MG63 (cell line): ENCODE measurements at regions not wholly inside any gene's neighbourhood (a gene's known extent, or its start where the extent isn't known, plus 50 kb on each side); places are given as distances from the start of the nearest gene placed in this dataset.

Experiments used
- DNase-seq: peaks from one replicate; pipeline ENCODE4 v3.0.0-alpha.2; 2020
- H3K27me3 ChIP-seq: fragments of 250-450 bp; sonication (Bioruptor Pico); 2 replicates; pipeline ENCODE4 v1.5.1; 2020; ENCODE audit warnings: mild to moderate bottlenecking, moderate library complexity
- H3K36me3 ChIP-seq: fragments of 250-450 bp; sonication (Bioruptor Pico); 2 replicates; pipeline ENCODE4 v1.5.1; 2020; ENCODE audit warnings: mild to moderate bottlenecking, moderate library complexity
- H3K4me3 ChIP-seq: fragments of 250-450 bp; sonication (Bioruptor Pico); 2 replicates; pipeline ENCODE4 v1.5.1; 2020; ENCODE audit warnings: mild to moderate bottlenecking, moderate library complexity
- H3K9me3 ChIP-seq: fragments of 250-450 bp; sonication (Bioruptor Pico); 2 replicates; pipeline ENCODE4 v1.5.1; 2020; ENCODE audit warnings: mild to moderate bottlenecking, moderate library complexity

GRCh38 chr6:125509477-125509876, 207.7 kb upstream of the HDDC2 start:
- Histone ChIP-seq H3K4me3 (no peak overlapping the region), H3K9me3 (no peaks in the 10 kb centered on the region), H3K36me3 (no peaks in the 10 kb centered on the region), H3K27me3 (no peaks in the 10 kb centered on the region)
- no peak for DNase-seq

GRCh38 chr6:125510405-125510804, 208.6 kb upstream of the HDDC2 start:
- H3K36me3 ChIP-seq: no peaks in the 10 kb centered on the region
- DNase-seq: no peak
- H3K27me3 ChIP-seq: no peaks in the 10 kb centered on the region
- no peak overlapping the region for H3K4me3 ChIP-seq
- H3K9me3 ChIP-seq: no peaks in the 10 kb centered on the region

- H3K9me3 ChIP-seq: no peaks in the 10 kb centered on the region
- no peaks in the 10 kb centered on the region for H3K27me3 ChIP-seq
- DNase-seq: peak; percentile 17
- no peak overlapping the region for H3K4me3 ChIP-seq
- H3K36me3 ChIP-seq: no peaks in the 10 kb centered on the region
Observed at GRCh38 chr6:125511809-125512396, 210.1 kb upstream of the HDDC2 start.

- DNase-seq: no peak
Observed at GRCh38 chr6:125512621-125513020, 210.9 kb upstream of the HDDC2 start.

GRCh38 chr6:125513978-125514377, 212.2 kb upstream of the HDDC2 start:
- DNase-seq: no peak
- no peaks in the 10 kb centered on the region for H3K9me3 ChIP-seq

More at GRCh38 chr6:125512621-125513020, 210.9 kb upstream of the HDDC2 start:
- H3K4me3 ChIP-seq: no peak overlapping the region
- H3K9me3 ChIP-seq: no peaks in the 10 kb centered on the region
- H3K27me3 ChIP-seq: no peaks in the 10 kb centered on the region
- H3K36me3 ChIP-seq: no peaks in the 10 kb centered on the region

GRCh38 chr6:125516644-125517043, 214.9 kb upstream of the HDDC2 start:
- H3K4me3 ChIP-seq: no peak overlapping the region
- H3K36me3 ChIP-seq: no peaks in the 10 kb centered on the region
- H3K27me3 ChIP-seq: no peaks in the 10 kb centered on the region
- H3K9me3 ChIP-seq: no peaks in the 10 kb centered on the region
- DNase-seq: no peak

More at GRCh38 chr6:125513978-125514377, 212.2 kb upstream of the HDDC2 start:
- no peaks in the 10 kb centered on the region for H3K27me3 ChIP-seq
- H3K36me3 ChIP-seq: no peaks in the 10 kb centered on the region
- H3K4me3 ChIP-seq: no peak overlapping the region

- no peaks in the 10 kb centered on the region for H3K9me3 ChIP-seq
- H3K27me3 ChIP-seq: no peaks in the 10 kb centered on the region
- H3K4me3 ChIP-seq: no peak overlapping the region
- DNase-seq: no peak
- H3K36me3 ChIP-seq: no peaks in the 10 kb centered on the region
Observed at GRCh38 chr6:125519367-125519766, 217.6 kb upstream of the HDDC2 start.

- Histone ChIP-seq H3K27me3 (no peaks in the 10 kb centered on the region), H3K36me3 (no peaks in the 10 kb centered on the region), H3K9me3 (no peaks in the 10 kb centered on the region), H3K4me3 (no peak overlapping the region)
- no peak for DNase-seq
Observed at GRCh38 chr6:125524356-125524755, 222.6 kb upstream of the HDDC2 start.

GRCh38 chr6:125526007-125526720, 223.3 kb upstream of the HEY2 start:
- no peaks in the 10 kb centered on the region for H3K27me3 ChIP-seq
- no peaks in the 10 kb centered on the region for H3K36me3 ChIP-seq
- no peaks in the 10 kb centered on the region for H3K9me3 ChIP-seq
- no peak overlapping the region for H3K4me3 ChIP-seq
- DNase-seq: no peak

GRCh38 chr6:125528621-125529041, 220.8 kb upstream of the HEY2 start:
- DNase-seq: no peak
- Histone ChIP-seq H3K9me3 (no peaks in the 10 kb centered on the region), H3K36me3 (no peaks in the 10 kb centered on the region), H3K4me3 (no peak overlapping the region), H3K27me3 (peaks cover 2% of the 10 kb centered on the region; the same call in 1 of the 2 replicates)

GRCh38 chr6:125529061-125529460, 220.4 kb upstream of the HEY2 start:
- DNase-seq: no peak
- Histone ChIP-seq H3K9me3 (no peaks in the 10 kb centered on the region), H3K36me3 (no peaks in the 10 kb centered on the region), H3K4me3 (no peak overlapping the region), H3K27me3 (peaks cover 2% of the 10 kb centered on the region; the same call in 1 of the 2 replicates)

GRCh38 chr6:125533710-125534397, 215.6 kb upstream of the HEY2 start:
- no peak overlapping the region for H3K4me3 ChIP-seq

GRCh38 chr6:125534430-125535263, 214.8 kb upstream of the HEY2 start:
- no peaks in the 10 kb centered on the region for H3K9me3 ChIP-seq
- no peak for DNase-seq
- H3K4me3 ChIP-seq: no peak overlapping the region

More at GRCh38 chr6:125533710-125534397, 215.6 kb upstream of the HEY2 start:
- H3K27me3 ChIP-seq: peaks cover 2% of the 10 kb centered on the region; the same call in 1 of the 2 replicates
- no peak for DNase-seq
- no peaks in the 10 kb centered on the region for H3K36me3 ChIP-seq
- H3K9me3 ChIP-seq: no peaks in the 10 kb centered on the region

GRCh38 chr6:125537090-125537489, 212.3 kb upstream of the HEY2 start:
- H3K9me3 ChIP-seq: no peaks in the 10 kb centered on the region
- no peaks in the 10 kb centered on the region for H3K36me3 ChIP-seq
- no peak for DNase-seq
- no peaks in the 10 kb centered on the region; the same call in 1 of the 2 replicates for H3K27me3 ChIP-seq
- no peak overlapping the region for H3K4me3 ChIP-seq

More at GRCh38 chr6:125534430-125535263, 214.8 kb upstream of the HEY2 start:
- Histone ChIP-seq H3K36me3 (no peaks in the 10 kb centered on the region), H3K27me3 (peaks cover 2% of the 10 kb centered on the region; the same call in 1 of the 2 replicates)

- DNase-seq: no peak
- Histone ChIP-seq H3K4me3 (no peak overlapping the region), H3K9me3 (no peaks in the 10 kb centered on the region), H3K36me3 (no peaks in the 10 kb centered on the region), H3K27me3 (no peaks in the 10 kb centered on the region)
Observed at GRCh38 chr6:125539892-125540291, 209.5 kb upstream of the HEY2 start.

- H3K4me3 ChIP-seq: no peak overlapping the region
- H3K27me3 ChIP-seq: no peaks in the 10 kb centered on the region
- DNase-seq: no peak
- no peaks in the 10 kb centered on the region for H3K9me3 ChIP-seq
- no peaks in the 10 kb centered on the region for H3K36me3 ChIP-seq
Observed at GRCh38 chr6:125544819-125545218, 204.6 kb upstream of the HEY2 start.

- no peaks in the 10 kb centered on the region for H3K9me3 ChIP-seq
- H3K36me3 ChIP-seq: no peaks in the 10 kb centered on the region
- H3K4me3 ChIP-seq: no peak overlapping the region
- peak; percentile 8 for DNase-seq
- no peaks in the 10 kb centered on the region for H3K27me3 ChIP-seq
Observed at GRCh38 chr6:125546841-125547251, 202.6 kb upstream of the HEY2 start.
